ENCODE measurements at regions not wholly inside any gene's neighbourhood (a gene's known extent, or its start where the extent isn't known, plus 50 kb on each side); places are given as distances from the start of the nearest gene placed in this dataset.

- TF ChIP-seq CTCF (IDR thresholded peaks at IDR 0.05) (no peak), POLR2A (IDR thresholded peaks at IDR 0.05) (no peak)
Observed at GRCh38 chr18:56332371-56332770, 306.0 kb downstream of the TXNL1 start.

Data from ovary (tissue), 3 donors.